ENCODE measurements at regions not wholly inside any gene's neighbourhood (a gene's known extent, or its start where the extent isn't known, plus 50 kb on each side); places are given as distances from the start of the nearest gene placed in this dataset.
"Not testable (repeated sequence)": the region's sequence is repeated elsewhere in the genome, so short reads cannot be mapped to it uniquely, and the experiment has no call there.

- DNase-seq (ENCODE audit: low spot score), result no peak
Observed at GRCh38 chr7:131961054-131961680, 404.7 kb upstream of the PODXL start.

- DNase-seq (ENCODE audit: low spot score), result no peak
Observed at GRCh38 chr7:131959106-131959812, 402.8 kb upstream of the PODXL start.

GRCh38 chr7:131957338-131958020, 401.1 kb upstream of the PODXL start:
- DNase-seq (ENCODE audit: low spot score), result no peak

- no peak for DNase-seq (ENCODE audit: low spot score)
Observed at GRCh38 chr7:131956864-131957263, 400.4 kb upstream of the PODXL start.

GRCh38 chr7:131955679-131956078, 399.3 kb upstream of the PODXL start:
- no peak for DNase-seq (ENCODE audit: low spot score)

- DNase-seq (ENCODE audit: low spot score), result no peak
Observed at GRCh38 chr7:131953184-131953583, 396.8 kb upstream of the PODXL start.

GRCh38 chr7:131952365-131952764, 395.9 kb upstream of the PODXL start:
- no peak for DNase-seq (ENCODE audit: low spot score)

GRCh38 chr7:131950758-131951157, 394.3 kb upstream of the PODXL start:
- DNase-seq (ENCODE audit: low spot score), result no peak

GRCh38 chr7:131949659-131950058, 393.2 kb upstream of the PODXL start:
- DNase-seq (ENCODE audit: low spot score), result no peak

- DNase-seq (ENCODE audit: low spot score), result peak; percentile 27
Observed at GRCh38 chr7:131948434-131949053, 392.1 kb upstream of the PODXL start.

- no peak for DNase-seq (ENCODE audit: low spot score)
Observed at GRCh38 chr7:131947661-131948060, 391.2 kb upstream of the PODXL start.

- no peak for DNase-seq (ENCODE audit: low spot score)
Observed at GRCh38 chr7:131945957-131946544, 389.6 kb upstream of the PODXL start.

GRCh38 chr7:131945313-131945911, 389.0 kb upstream of the PODXL start:
- DNase-seq (ENCODE audit: low spot score), result peak; percentile 56

- no peak for DNase-seq (ENCODE audit: low spot score)
Observed at GRCh38 chr7:131944556-131945069, 388.2 kb upstream of the PODXL start.

GRCh38 chr7:131943646-131944045, 387.2 kb upstream of the PODXL start:
- DNase-seq (ENCODE audit: low spot score), result no peak

- DNase-seq (ENCODE audit: low spot score), result no peak
Observed at GRCh38 chr7:131943211-131943610, 386.8 kb upstream of the PODXL start.

- DNase-seq (ENCODE audit: low spot score), result no peak
Observed at GRCh38 chr7:131942287-131943150, 386.1 kb upstream of the PODXL start.

- DNase-seq (ENCODE audit: low spot score), result no peak
Observed at GRCh38 chr7:131941291-131941690, 384.9 kb upstream of the PODXL start.

- no peak for DNase-seq (ENCODE audit: low spot score)
Observed at GRCh38 chr7:131940621-131941165, 384.3 kb upstream of the PODXL start.

- not testable (repeated sequence) for DNase-seq (ENCODE audit: low spot score)
Observed at GRCh38 chr7:131938788-131939187, 382.4 kb upstream of the PODXL start.

Measured in HuH-7.5 (cell line).